ENCODE measurements at regions not wholly inside any gene's neighbourhood (a gene's known extent, or its start where the extent isn't known, plus 50 kb on each side); places are given as distances from the start of the nearest gene placed in this dataset.
A peak's percentile ranks its signal among the peaks of the same experiment; 100 is the strongest.
"Not testable (repeated sequence)": the region's sequence is repeated elsewhere in the genome, so short reads cannot be mapped to it uniquely, and the experiment has no call there.

GRCh38 chr6:802701-803100 lies 109.8 kb upstream of the EXOC2 start:
- DNase-seq, result no peak

- DNase-seq, result not testable (repeated sequence)
Measured at GRCh38 chr6:802223-802622, 109.3 kb upstream of the EXOC2 start.

- no peak for DNase-seq
Measured at GRCh38 chr6:799769-800168, 106.8 kb upstream of the EXOC2 start.

GRCh38 chr6:797479-798077 lies 104.6 kb upstream of the EXOC2 start:
- peak; percentile 39 for DNase-seq

- no peak for DNase-seq
Measured at GRCh38 chr6:795046-795685, 102.2 kb upstream of the EXOC2 start.

GRCh38 chr6:793261-793660 lies 100.3 kb upstream of the EXOC2 start:
- no peak for DNase-seq

GRCh38 chr6:792662-793061 lies 99.7 kb upstream of the EXOC2 start:
- no peak for DNase-seq

- no peak for DNase-seq
Measured at GRCh38 chr6:788058-788457, 95.1 kb upstream of the EXOC2 start.

GRCh38 chr6:786946-787763 lies 94.2 kb upstream of the EXOC2 start:
- DNase-seq, result no peak

GRCh38 chr6:783966-784735 lies 91.2 kb upstream of the EXOC2 start:
- no peak for DNase-seq

GRCh38 chr6:782141-782540 lies 89.2 kb upstream of the EXOC2 start:
- no peak for DNase-seq

- DNase-seq, result no peak
Measured at GRCh38 chr6:781350-781961, 88.5 kb upstream of the EXOC2 start.

- DNase-seq, result no peak
Measured at GRCh38 chr6:780706-781105, 87.8 kb upstream of the EXOC2 start.

- DNase-seq, result no peak
Measured at GRCh38 chr6:776951-777350, 84.0 kb upstream of the EXOC2 start.

- DNase-seq, result no peak
Measured at GRCh38 chr6:776528-776931, 83.6 kb upstream of the EXOC2 start.

- DNase-seq, result no peak
Measured at GRCh38 chr6:775863-776262, 82.9 kb upstream of the EXOC2 start.

- DNase-seq, result not testable (repeated sequence)
Measured at GRCh38 chr6:771683-772082, 78.7 kb upstream of the EXOC2 start.

GRCh38 chr6:767755-768512 lies 75.0 kb upstream of the EXOC2 start:
- DNase-seq, result no peak

- no peak for DNase-seq
Measured at GRCh38 chr6:766625-767024, 73.7 kb upstream of the EXOC2 start.

- DNase-seq, result no peak
Measured at GRCh38 chr6:761997-762396, 69.1 kb upstream of the EXOC2 start.
